K562 (cell line): ENCODE measurements at regions not wholly inside any gene's neighbourhood (a gene's known extent, or its start where the extent isn't known, plus 50 kb on each side); places are given as distances from the start of the nearest gene placed in this dataset.

Experiments
- ATAC-seq: fragments of 200-7000 bp; cut with Tn5 transposase; 3 replicates; pipeline ENCODE4 v1.9.1; 2020; ENCODE audit warnings: moderate library complexity
- BruUV-seq: library from RNA; stranded (reverse); fragments of 400-500 nt; replicated peaks from 2 replicates; lab custom pipeline; 2021; lab: Mats Ljungman, UMichigan
- CTCF ChIA-PET: fragments of 300-600 bp; formaldehyde crosslinking; extraction: SDS; loops from one replicate; lab custom pipeline; 2021; ENCODE audit warnings: low intra/inter-chr PET ratio; lab: Yijun Ruan, JAX
- POLR2A ChIA-PET: fragments of 300-600, 350-650 bp; sonication (Branson Sonifier 250); formaldehyde crosslinking; extraction: SDS; loops from one replicate; lab custom pipeline; 2021; ENCODE audit warnings: antibody characterized with exemption, inconsistent platforms; lab: Yijun Ruan, JAX
- DNase-seq, 4 experiments: peaks; one replicate each; pipeline versions ENCODE4 v3.0.0 to v3.0.0-alpha.2; 2011 to 2018; ENCODE audit warnings: low spot score in 3 of 4, mixed read lengths in 3 of 4; ENCODE audit errors: extremely low read depth in 1 of 4
- FAIRE-seq: peaks from 2 replicates; lab custom pipeline; 2011; peaks lifted over from hg19 to GRCh38; lab: Jason Lieb, UNC
- H2AFZ ChIP-seq: 2 replicates; pipeline ENCODE4 v1.6.0; 2011; ENCODE audit warnings: low read depth, low read length, control low read depth, inconsistent platforms
- H3K27ac ChIP-seq: fragments of 200-600 bp; 3 replicates; pipeline ENCODE4 v1.8.0; 2011; ENCODE audit warnings: low read depth, mild to moderate bottlenecking, control low read depth, inconsistent platforms, low read length, moderate library complexity, mixed read lengths; ENCODE audit errors: extremely low read depth
- H3K27me3 ChIP-seq, 2 experiments: fragments of 300-600 bp in 1 of 2; 2 replicates in 1 of 2; 3 replicates in 1 of 2; pipeline versions ENCODE4 v1.6.0 to v1.8.0; 2011; ENCODE audit warnings: inconsistent platforms in 2 of 2, low read length in 2 of 2, mild to moderate bottlenecking in 1 of 2, mixed read lengths in 1 of 2, moderate library complexity in 1 of 2; ENCODE audit not compliant: control insufficient read depth in 2 of 2, insufficient read depth in 2 of 2
- H3K36me3 ChIP-seq: fragments of 300-600 bp; 3 replicates; pipeline ENCODE4 v1.8.0; 2011; ENCODE audit warnings: mild to moderate bottlenecking, low read length, inconsistent platforms; ENCODE audit not compliant: control insufficient read depth, insufficient read depth
- H3K4me1 ChIP-seq, 2 experiments: fragments of 200-600 bp in 1 of 2; replicated peaks in 1 of 2; 2 replicates in 1 of 2; 3 replicates in 1 of 2; pipeline versions ENCODE4 v1.5.1 to v1.8.0; 2011; ENCODE audit warnings: inconsistent platforms in 2 of 2, low read length in 2 of 2, mild to moderate bottlenecking in 1 of 2, mixed read lengths in 1 of 2, moderate library complexity in 1 of 2; ENCODE audit not compliant: control insufficient read depth in 2 of 2, insufficient read depth in 2 of 2
- H3K4me2 ChIP-seq: 2 replicates; pipeline ENCODE4 v1.6.1; 2011; ENCODE audit warnings: low read length, control low read depth, inconsistent platforms, mixed read lengths; ENCODE audit not compliant: insufficient read depth
- H3K4me3 ChIP-seq: fragments of 200-600 bp; sonication (generic), shearing (Covaris generic); 2 replicates; pipeline ENCODE4 v1.5.1; 2016; ENCODE audit warnings: control low read depth, inconsistent platforms
- H3K79me2 ChIP-seq: fragments of 200-600 bp; 3 replicates; pipeline ENCODE4 v1.8.0; 2011; ENCODE audit warnings: low read length, inconsistent platforms; ENCODE audit not compliant: control insufficient read depth, insufficient read depth
- H3K9ac ChIP-seq, 2 experiments: 2 replicates each; pipeline versions ENCODE4 v1.6.0 to v1.6.1; 2011; ENCODE audit warnings: low read depth in 2 of 2, low read length in 2 of 2, control low read depth in 1 of 2, inconsistent platforms in 1 of 2, mild to moderate bottlenecking in 1 of 2, mixed read lengths in 1 of 2; ENCODE audit not compliant: insufficient read depth in 1 of 2
- H3K9me1 ChIP-seq: one replicate; pipeline ENCODE4 v1.6.0; 2011; ENCODE audit warnings: inconsistent platforms, mild to moderate bottlenecking, low read length, moderate library complexity; ENCODE audit not compliant: control insufficient read depth, insufficient read depth
- H3K9me3 ChIP-seq: replicated peaks from 2 replicates; pipeline ENCODE4 v1.5.1; 2011; ENCODE audit warnings: low read depth, low read length, inconsistent platforms; ENCODE audit not compliant: control insufficient read depth, insufficient read depth
- H4K20me1 ChIP-seq: replicated peaks from 2 replicates; pipeline ENCODE4 v1.6.1; 2011; ENCODE audit warnings: low read length, inconsistent platforms, mixed read lengths; ENCODE audit not compliant: control insufficient read depth, insufficient read depth
- CEBPB ChIP-seq: fragments of 450-650 bp; IDR thresholded peaks from 2 replicates; pipeline ENCODE4 v1.6.1; 2016; ENCODE audit warnings: missing genetic modification characterization, missing compliant biosample characterization
- HINFP ChIP-seq: fragments of 450-650 bp; conservative IDR thresholded peaks from 2 replicates; pipeline ENCODE4 v1.6.1; 2016; ENCODE audit warnings: missing genetic modification characterization, low read depth, mild to moderate bottlenecking, control low read depth, missing compliant biosample characterization
- SRSF9 ChIP-seq: fragments of 200-400 bp; formaldehyde crosslinking; IDR thresholded peaks from 2 replicates; pipeline ENCODE4 v1.6.1; 2017; ENCODE audit warnings: low read depth, low read length, borderline replicate concordance
- TRIM25 ChIP-seq: fragments of 450-650 bp; IDR thresholded peaks from 2 replicates; pipeline ENCODE4 v1.7.0; 2016; ENCODE audit warnings: borderline replicate concordance
- USF1 ChIP-seq: sonication (generic); formaldehyde crosslinking; IDR thresholded peaks from 2 replicates; pipeline ENCODE4 v1.9.0; 2022; ENCODE audit warnings: mild to moderate bottlenecking, missing genetic modification reagents
- ZNF445 ChIP-seq: fragments of 250-450 bp; sonication (Bioruptor Pico); IDR thresholded peaks from 2 replicates; pipeline ENCODE4 v1.4.0; 2020; ENCODE audit warnings: low read depth, mild to moderate bottlenecking, moderate library complexity
- WGBS: fragments of 100-300 bp; shearing (Covaris generic); methylation state at CpG from one replicate; pipeline ENCODE4 v1.1.6; 2016; ENCODE audit warnings: low coverage, mixed read lengths; ENCODE audit not compliant: insufficient coverage; ENCODE audit errors: missing lambda C conversion rate; 5-methylcytosine and 5-hydroxymethylcytosine counted together
- in situ Hi-C: fragments of 300-500 bp; cut with MboI; formaldehyde crosslinking; loops from 4 replicates; pipeline ENCODE4 v1.15.0; 2018; ENCODE audit warnings: inconsistent platforms, mixed read lengths
- intact Hi-C: fragments of 100-400 bp; cut with micrococcal nuclease; formaldehyde crosslinking; loops from 2 replicates; pipeline ENCODE4 v1.14.2; 2022

GRCh38 chr4:138685316-138685715 lies 330.3 kb upstream of the NOCT start:
- no TSS peak for BruUV-seq
- FAIRE-seq (no peak), DNase-seq (no peak), ATAC-seq (no peak)
- H3K4me2 ChIP-seq = no peak overlapping the region
- H3K4me1 ChIP-seq = peaks cover 0 to 3% of the 10 kb centered on the region in 2 experiments; a peak in 1 of 5 replicates
- no peak overlapping the region for H2AFZ ChIP-seq
- in situ Hi-C loops (loop anchor here (10.0 kb wide), 2 partner anchors 189 to 951 kb away; no protein-coding TSS in a partner anchor), intact Hi-C loops (loop anchor here (10.0 kb wide), 1 partner anchor 149 kb away; no protein-coding TSS in a partner anchor)
- CTCF ChIA-PET = no interaction called here
- POLR2A ChIA-PET = no interaction called here
- H3K9me3 ChIP-seq = no peaks in the 10 kb centered on the region
- H3K9me1 ChIP-seq = no peaks in the 10 kb centered on the region
- H3K9ac ChIP-seq = no peak overlapping the region
- H3K36me3 ChIP-seq = no peaks in the 10 kb centered on the region
- no peaks in the 10 kb centered on the region for H3K79me2 ChIP-seq
- WGBS = 3% methylated on average over 7 of the region's 7 CpGs
- H3K27me3 ChIP-seq = peaks cover 23 to 46% of the 10 kb centered on the region in 2 experiments
- no peaks in the 10 kb centered on the region for H4K20me1 ChIP-seq
- H3K4me3 ChIP-seq = no peak overlapping the region
- H3K27ac ChIP-seq = no peak overlapping the region
- TF ChIP-seq CEBPB (tag) (no peak), ZNF445 (CRISPR knock-in tag) (no peak), SRSF9 (no peak), USF1 (CRISPR knock-in tag) (no peak), HINFP (tag) (no peak), TRIM25 (no peak)
- TF ChIP-seq, all 486 proteins: peak for 0
